ENCODE measurements at regions not wholly inside any gene's neighbourhood (a gene's known extent, or its start where the extent isn't known, plus 50 kb on each side); places are given as distances from the start of the nearest gene placed in this dataset.

- DNase-seq (ENCODE audit: low read depth), result peak; percentile 39
Measured at GRCh38 chr4:32031026-32031425, 1310.9 kb downstream of the PCDH7 start.

- peak; percentile 74 for DNase-seq (ENCODE audit: low read depth)
Measured at GRCh38 chr4:32032136-32032672, 1312.0 kb downstream of the PCDH7 start.

- DNase-seq (ENCODE audit: low read depth), result peak; percentile 78
Measured at GRCh38 chr4:32037399-32037798, 1317.2 kb downstream of the PCDH7 start.

- DNase-seq (ENCODE audit: low read depth), result no peak
Measured at GRCh38 chr4:32042486-32043247, 1322.5 kb downstream of the PCDH7 start.

- no peak for DNase-seq (ENCODE audit: low read depth)
Measured at GRCh38 chr4:32043248-32043633, 1323.1 kb downstream of the PCDH7 start.

- DNase-seq (ENCODE audit: low read depth), result no peak
Measured at GRCh38 chr4:32061916-32062315, 1341.7 kb downstream of the PCDH7 start.

GRCh38 chr4:32073542-32073941, 1353.4 kb downstream of the PCDH7 start:
- no peak for DNase-seq (ENCODE audit: low read depth)

GRCh38 chr4:32087211-32087610, 1367.0 kb downstream of the PCDH7 start:
- no peak for DNase-seq (ENCODE audit: low read depth)

GRCh38 chr4:32094987-32095386, 1374.8 kb downstream of the PCDH7 start:
- DNase-seq (ENCODE audit: low read depth), result no peak

- no peak for DNase-seq (ENCODE audit: low read depth)
Measured at GRCh38 chr4:32102896-32103295, 1382.7 kb downstream of the PCDH7 start.

GRCh38 chr4:32106767-32107166, 1386.6 kb downstream of the PCDH7 start:
- DNase-seq (ENCODE audit: low read depth), result no peak

GRCh38 chr4:32112891-32113290, 1392.7 kb downstream of the PCDH7 start:
- no peak for DNase-seq (ENCODE audit: low read depth)

GRCh38 chr4:32117693-32118092, 1397.5 kb downstream of the PCDH7 start:
- no peak for DNase-seq (ENCODE audit: low read depth)

GRCh38 chr4:32119907-32120306, 1399.7 kb downstream of the PCDH7 start:
- no peak for DNase-seq (ENCODE audit: low read depth)

- no peak for DNase-seq (ENCODE audit: low read depth)
Measured at GRCh38 chr4:32128549-32128948, 1408.4 kb downstream of the PCDH7 start.

- DNase-seq (ENCODE audit: low read depth), result no peak
Measured at GRCh38 chr4:32129967-32130366, 1409.8 kb downstream of the PCDH7 start.

- peak; percentile 76 for DNase-seq (ENCODE audit: low read depth)
Measured at GRCh38 chr4:32133141-32133540, 1413.0 kb downstream of the PCDH7 start.

GRCh38 chr4:32133734-32134133, 1413.6 kb downstream of the PCDH7 start:
- DNase-seq (ENCODE audit: low read depth), result no peak

- DNase-seq (ENCODE audit: low read depth), result peak; percentile 86
Measured at GRCh38 chr4:32135642-32136041, 1415.5 kb downstream of the PCDH7 start.

- DNase-seq (ENCODE audit: low read depth), result no peak
Measured at GRCh38 chr4:32136081-32136787, 1416.1 kb downstream of the PCDH7 start.

- DNase-seq (ENCODE audit: low read depth), result peak; percentile 97
Measured at GRCh38 chr4:32140636-32141035, 1420.5 kb downstream of the PCDH7 start.

- DNase-seq (ENCODE audit: low read depth), result no peak
Measured at GRCh38 chr4:32142075-32142474, 1421.9 kb downstream of the PCDH7 start.

- no peak for DNase-seq (ENCODE audit: low read depth)
Measured at GRCh38 chr4:32145987-32146386, 1425.8 kb downstream of the PCDH7 start.

Measured in renal cortical epithelial cell (primary cell).